ENCODE measurements at regions not wholly inside any gene's neighbourhood (a gene's known extent, or its start where the extent isn't known, plus 50 kb on each side); places are given as distances from the start of the nearest gene placed in this dataset.

- no peaks in the 10 kb centered on the region for H3K27me3 ChIP-seq (ENCODE audit: insufficient read depth, low read length)
- no peak overlapping the region for H3K4me3 ChIP-seq (ENCODE audit: insufficient read depth, low read depth, low read length)
- no peak overlapping the region for H2AFZ ChIP-seq (ENCODE audit: low read depth, low read length)
- no peaks in the 10 kb centered on the region for H3K36me3 ChIP-seq (ENCODE audit: insufficient read depth, low read length)
- no peaks in the 10 kb centered on the region for H3K36me3 Mint-ChIP-seq (ENCODE audit: low read depth, unreplicated experiment)
- no peak overlapping the region for H3K27ac ChIP-seq (ENCODE audit: low read depth, low read length)
- FAIRE-seq (no peak), DNase-seq (ENCODE audit: low read depth) (no peak)
- H3K9me3 ChIP-seq (ENCODE audit: insufficient read depth, low read depth, low read length), result no peaks in the 10 kb centered on the region
- no peaks in the 10 kb centered on the region for H3K27me3 Mint-ChIP-seq (ENCODE audit: low read depth, unreplicated experiment)
- H3K9me3 Mint-ChIP-seq (ENCODE audit: unreplicated experiment), result no peaks in the 10 kb centered on the region
- H3K79me2 ChIP-seq (ENCODE audit: insufficient read depth, low read length), result no peaks in the 10 kb centered on the region
- no peak for TF ChIP-seq EZH2 (IDR thresholded peaks at IDR 0.05; ENCODE audit: insufficient read depth, low read length)
- TF ChIP-seq CTCF (IDR thresholded peaks at IDR 0.05; ENCODE audit: insufficient read depth, low read depth, low read length), result no peak
- no peak overlapping the region for H3K27ac Mint-ChIP-seq (ENCODE audit: unreplicated experiment)
- H3K9ac ChIP-seq (ENCODE audit: low read length), result no peak overlapping the region
- peaks cover 12% of the 10 kb centered on the region for H3K4me1 ChIP-seq (ENCODE audit: insufficient read depth, low read length)
- no peak overlapping the region for H3K4me3 Mint-ChIP-seq (ENCODE audit: unreplicated experiment)
- peaks cover 8% of the 10 kb centered on the region for H3K4me1 Mint-ChIP-seq (ENCODE audit: low read depth, unreplicated experiment)
- H4K20me1 ChIP-seq (ENCODE audit: insufficient read depth, low read length), result no peaks in the 10 kb centered on the region
- no peak overlapping the region for H3K4me2 ChIP-seq (ENCODE audit: low read length)
Measured at GRCh38 chr2:212644195-212644837, 105.7 kb upstream of the ERBB4 start.

- no peak overlapping the region for H3K27ac ChIP-seq (ENCODE audit: low read depth, low read length)
- no peaks in the 10 kb centered on the region for H3K9me3 ChIP-seq (ENCODE audit: insufficient read depth, low read depth, low read length)
- H3K4me3 ChIP-seq (ENCODE audit: insufficient read depth, low read depth, low read length), result no peak overlapping the region
- FAIRE-seq, result no peak
- H3K79me2 ChIP-seq (ENCODE audit: insufficient read depth, low read length), result no peaks in the 10 kb centered on the region
- no peak overlapping the region for H3K4me2 ChIP-seq (ENCODE audit: low read length)
- H2AFZ ChIP-seq (ENCODE audit: low read depth, low read length), result no peak overlapping the region
- H3K9ac ChIP-seq (ENCODE audit: low read length), result no peak overlapping the region
- Mint-ChIP-seq H3K27ac (ENCODE audit: unreplicated experiment) (no peak overlapping the region), H3K9me3 (ENCODE audit: unreplicated experiment) (no peaks in the 10 kb centered on the region), H3K4me3 (ENCODE audit: unreplicated experiment) (no peak overlapping the region), H3K27me3 (ENCODE audit: low read depth, unreplicated experiment) (no peaks in the 10 kb centered on the region), H3K36me3 (ENCODE audit: low read depth, unreplicated experiment) (no peaks in the 10 kb centered on the region), H3K4me1 (ENCODE audit: low read depth, unreplicated experiment) (no peaks in the 10 kb centered on the region)
- no peaks in the 10 kb centered on the region for H4K20me1 ChIP-seq (ENCODE audit: insufficient read depth, low read length)
- no peak for TF ChIP-seq CTCF (IDR thresholded peaks at IDR 0.05; ENCODE audit: insufficient read depth, low read depth, low read length)
- TF ChIP-seq EZH2 (IDR thresholded peaks at IDR 0.05; ENCODE audit: insufficient read depth, low read length), result no peak
- no peaks in the 10 kb centered on the region for H3K36me3 ChIP-seq (ENCODE audit: insufficient read depth, low read length)
- H3K27me3 ChIP-seq (ENCODE audit: insufficient read depth, low read length), result no peaks in the 10 kb centered on the region
- H3K4me1 ChIP-seq (ENCODE audit: insufficient read depth, low read length), result no peaks in the 10 kb centered on the region
- no peak for DNase-seq (ENCODE audit: low read depth)
Measured at GRCh38 chr2:212640428-212640827, 101.8 kb upstream of the ERBB4 start.

- H3K4me1 Mint-ChIP-seq (ENCODE audit: low read depth, unreplicated experiment), result no peaks in the 10 kb centered on the region
- H3K36me3 Mint-ChIP-seq (ENCODE audit: low read depth, unreplicated experiment), result no peaks in the 10 kb centered on the region
- H3K27ac ChIP-seq (ENCODE audit: low read depth, low read length), result no peak overlapping the region
- no peaks in the 10 kb centered on the region for H3K9me3 Mint-ChIP-seq (ENCODE audit: unreplicated experiment)
- no peaks in the 10 kb centered on the region for H4K20me1 ChIP-seq (ENCODE audit: insufficient read depth, low read length)
- no peak overlapping the region for H3K27ac Mint-ChIP-seq (ENCODE audit: unreplicated experiment)
- H3K4me2 ChIP-seq (ENCODE audit: low read length), result no peak overlapping the region
- FAIRE-seq, result no peak
- no peaks in the 10 kb centered on the region for H3K79me2 ChIP-seq (ENCODE audit: insufficient read depth, low read length)
- no peaks in the 10 kb centered on the region for H3K27me3 ChIP-seq (ENCODE audit: insufficient read depth, low read length)
- no peak overlapping the region for H3K9ac ChIP-seq (ENCODE audit: low read length)
- TF ChIP-seq CTCF (IDR thresholded peaks at IDR 0.05; ENCODE audit: insufficient read depth, low read depth, low read length) (no peak), EZH2 (IDR thresholded peaks at IDR 0.05; ENCODE audit: insufficient read depth, low read length) (no peak)
- no peaks in the 10 kb centered on the region for H3K4me1 ChIP-seq (ENCODE audit: insufficient read depth, low read length)
- H3K27me3 Mint-ChIP-seq (ENCODE audit: low read depth, unreplicated experiment), result no peaks in the 10 kb centered on the region
- no peaks in the 10 kb centered on the region for H3K9me3 ChIP-seq (ENCODE audit: insufficient read depth, low read depth, low read length)
- DNase-seq (ENCODE audit: low read depth), result no peak
- no peak overlapping the region for H3K4me3 ChIP-seq (ENCODE audit: insufficient read depth, low read depth, low read length)
- no peak overlapping the region for H3K4me3 Mint-ChIP-seq (ENCODE audit: unreplicated experiment)
- no peak overlapping the region for H2AFZ ChIP-seq (ENCODE audit: low read depth, low read length)
- H3K36me3 ChIP-seq (ENCODE audit: insufficient read depth, low read length), result no peaks in the 10 kb centered on the region
Measured at GRCh38 chr2:212638694-212639093, 100.1 kb upstream of the ERBB4 start.
